Hippocampal formation (tissue), 2 donors: ENCODE measurements at regions not wholly inside any gene's neighbourhood (a gene's known extent, or its start where the extent isn't known, plus 50 kb on each side); places are given as distances from the start of the nearest gene placed in this dataset.
"Not testable (repeated sequence)": the region's sequence is repeated elsewhere in the genome, so short reads cannot be mapped to it uniquely, and the experiment has no call there.

ENCODE experiments used
- DNase-seq, 2 donors: peaks; one replicate each; lab custom pipeline; 2025; lab: John Stamatoyannopoulos, UW

DNA sequence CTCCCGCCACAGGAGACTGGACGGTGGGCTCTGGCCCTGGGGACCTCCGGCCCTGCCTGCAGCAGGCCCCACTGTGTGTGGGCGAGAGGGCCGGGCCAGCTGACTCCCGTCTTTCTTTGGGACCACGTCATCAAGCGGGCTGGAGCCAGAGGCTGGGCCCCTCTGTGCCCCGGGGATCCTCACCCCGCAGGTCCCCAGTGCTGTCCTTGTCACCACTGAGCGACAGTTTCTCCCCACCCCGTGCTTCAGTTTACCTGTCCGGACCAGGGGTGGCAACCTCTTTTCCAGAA is 181.9 kb upstream of the ZNF469 start:
- no peak for DNase-seq

DNA sequence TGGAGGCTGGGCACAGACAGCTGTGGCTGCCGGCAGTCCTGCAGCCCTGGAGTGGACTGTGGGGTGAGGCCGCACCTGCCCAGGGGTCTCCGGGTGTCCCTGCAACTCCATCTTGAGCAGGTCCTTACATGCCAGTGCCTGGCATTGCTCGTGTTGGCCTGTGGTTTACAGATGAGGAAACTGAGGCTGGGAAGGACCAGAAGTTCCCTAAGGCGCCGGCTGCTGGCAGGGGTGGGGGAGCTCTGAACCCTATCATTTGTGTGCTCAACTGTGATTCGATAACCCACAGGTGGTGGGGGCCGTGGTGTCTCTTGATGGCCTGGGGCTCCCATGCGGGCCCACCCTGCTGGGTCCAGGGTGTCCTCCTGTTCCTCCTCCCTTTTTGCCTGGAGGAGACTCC is 181.1 kb upstream of the ZNF469 start:
- DNase-seq, result not testable (repeated sequence)

DNA sequence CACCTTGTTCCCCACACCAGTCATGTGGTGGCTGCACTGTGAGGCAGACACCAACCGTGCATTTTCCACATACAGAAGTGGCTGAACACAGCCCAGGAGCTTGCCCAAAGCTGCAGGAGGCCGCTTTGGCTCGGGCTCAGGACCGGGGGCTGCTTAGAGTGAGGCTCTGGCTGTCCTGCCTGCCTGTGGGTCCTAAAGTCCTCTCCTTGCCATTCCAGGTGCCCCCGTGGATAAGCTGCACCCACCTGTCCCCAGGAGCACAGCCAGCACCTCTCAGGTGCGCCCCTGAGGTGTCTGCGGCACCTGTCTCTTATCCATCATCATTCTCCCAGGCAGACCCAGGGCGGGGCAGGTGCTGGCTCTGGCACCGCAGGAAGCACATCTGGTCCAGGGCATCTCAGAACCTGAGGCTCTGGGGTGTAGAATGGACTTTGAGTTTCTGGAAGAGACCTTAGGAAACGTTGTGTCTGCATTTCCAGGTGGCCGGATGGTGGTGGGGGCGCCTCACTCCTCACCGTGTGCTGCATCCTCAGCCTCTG is 180.5 kb upstream of the ZNF469 start:
- no peak for DNase-seq

DNA sequence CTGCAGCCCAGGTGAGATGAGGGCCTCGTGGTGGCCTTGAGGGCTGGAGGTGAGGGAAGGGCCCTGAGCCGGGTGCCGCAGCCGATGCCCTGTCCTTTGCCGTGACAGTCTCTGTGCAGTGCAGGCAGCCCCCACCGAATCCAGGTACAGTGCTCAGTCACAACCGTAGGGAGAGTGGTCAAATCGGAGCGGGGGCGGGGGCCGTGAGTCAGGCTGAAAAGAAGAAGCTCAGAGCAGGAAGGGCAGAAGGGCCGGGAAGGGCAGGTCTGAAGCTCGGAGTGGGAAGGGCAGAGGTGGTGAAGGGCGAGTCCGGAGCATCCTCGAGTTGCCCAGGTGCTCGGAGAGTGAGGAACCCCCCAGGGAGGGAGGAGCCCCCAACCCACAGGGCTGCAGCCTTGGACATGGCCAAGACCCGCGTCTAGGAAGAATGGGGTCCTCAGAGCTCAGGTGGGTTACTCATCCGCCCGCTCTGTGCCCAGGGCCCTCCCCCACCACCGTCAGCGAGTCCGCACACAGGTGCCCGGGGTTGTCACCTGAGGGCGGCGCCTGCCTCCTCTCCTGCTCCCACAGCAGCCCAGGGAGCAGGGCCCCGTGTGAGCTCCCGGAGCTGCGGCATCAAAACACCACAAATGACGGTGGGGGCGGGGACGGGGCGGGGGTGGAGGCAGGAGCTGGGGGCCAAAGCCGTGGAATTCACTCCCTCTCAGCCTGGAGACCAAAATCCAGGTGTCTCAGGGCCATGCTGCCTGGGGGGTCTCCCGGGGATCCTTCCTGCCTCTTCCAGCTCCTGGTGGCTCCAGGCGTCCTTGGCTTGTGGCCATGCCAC is 179.7 kb upstream of the ZNF469 start:
- DNase-seq, result not testable (repeated sequence)

DNA sequence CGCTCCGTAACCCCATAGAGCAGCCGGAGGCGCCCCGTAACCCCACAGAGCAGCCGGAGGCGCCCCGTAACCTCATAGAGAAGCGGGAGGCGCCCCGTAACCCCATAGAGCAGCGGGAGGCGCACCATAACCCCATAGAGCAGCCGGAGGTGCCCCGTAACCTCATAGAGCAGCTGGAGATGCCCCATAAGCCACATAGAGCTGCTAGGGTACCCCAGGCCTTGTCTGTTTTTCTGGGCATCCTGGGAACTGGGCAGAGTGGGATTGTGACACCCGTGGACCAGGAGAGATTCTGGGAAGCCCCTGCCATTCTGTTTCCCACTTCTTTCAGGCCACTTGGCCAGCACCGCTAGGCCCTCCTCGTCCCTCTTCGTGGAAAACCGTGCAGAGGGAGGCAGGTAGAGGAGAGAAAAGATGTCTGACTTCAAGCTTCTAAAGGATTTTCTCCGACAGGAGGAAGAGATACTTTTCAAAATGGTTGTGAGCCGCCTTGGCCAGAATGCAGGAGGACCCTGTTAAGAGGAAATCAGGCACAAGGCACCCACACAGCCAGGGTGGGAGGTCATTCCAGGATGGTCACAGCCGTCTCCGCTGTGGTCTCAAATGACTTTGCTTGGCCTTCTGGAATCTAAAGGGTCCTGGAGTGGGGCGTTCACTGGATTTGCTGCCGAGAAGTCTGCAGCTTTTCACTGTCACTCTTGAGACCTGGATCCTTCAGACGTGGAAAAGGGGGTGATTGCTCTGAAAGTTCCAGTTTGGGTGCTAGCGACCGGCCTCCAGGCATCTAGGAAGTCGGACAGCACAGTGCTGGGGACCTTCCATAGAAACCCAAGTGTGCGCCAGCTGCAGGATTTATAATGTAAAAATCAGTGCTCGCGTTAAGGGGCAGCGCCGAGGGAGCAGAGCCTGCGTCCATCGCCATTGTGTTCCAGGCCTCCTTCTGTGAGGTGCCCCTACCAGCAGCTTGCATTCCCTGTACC is 178.3 kb upstream of the ZNF469 start:
- DNase-seq, result not testable (repeated sequence)

DNA sequence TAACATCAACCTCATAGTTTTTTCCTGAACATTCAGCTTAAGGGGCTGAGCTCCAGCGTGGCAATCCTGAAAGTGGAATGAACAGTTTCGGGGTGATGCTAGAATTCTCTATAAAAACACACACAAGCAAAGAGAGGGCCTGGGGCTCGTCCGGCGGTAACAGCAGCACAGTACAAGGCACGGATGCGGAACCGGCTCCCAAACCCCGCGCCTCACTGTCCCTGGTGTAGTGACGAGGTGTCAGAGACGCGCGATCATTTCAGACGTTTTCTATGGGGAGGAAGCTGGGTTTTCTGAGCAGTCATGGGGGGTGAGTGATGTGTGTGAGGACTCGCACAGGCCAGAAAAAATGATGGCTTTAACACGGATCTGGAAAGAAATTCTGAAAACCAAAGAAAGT is 177.3 kb upstream of the ZNF469 start:
- DNase-seq, result not testable (repeated sequence)

DNA sequence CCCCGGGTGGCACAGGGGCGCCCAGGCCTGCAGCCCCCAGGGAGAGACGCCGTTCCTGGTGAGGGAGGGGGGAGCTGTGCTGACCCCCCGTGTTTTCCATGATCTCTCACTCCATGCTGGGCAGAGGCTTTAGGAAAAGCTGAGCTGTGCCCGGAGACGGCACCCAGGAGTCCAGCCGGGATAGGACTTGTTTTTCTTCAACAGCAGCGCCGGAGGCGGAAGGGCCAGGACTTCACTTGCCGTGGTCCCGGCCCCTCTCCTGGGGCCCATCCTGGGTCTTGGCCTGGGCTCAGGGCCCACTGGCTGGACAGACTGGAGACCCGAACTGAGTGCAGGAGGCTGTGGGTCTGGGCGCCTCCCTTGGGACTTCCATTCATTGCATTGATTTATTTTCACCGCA is 176.8 kb upstream of the ZNF469 start:
- not testable (repeated sequence) for DNase-seq

DNA sequence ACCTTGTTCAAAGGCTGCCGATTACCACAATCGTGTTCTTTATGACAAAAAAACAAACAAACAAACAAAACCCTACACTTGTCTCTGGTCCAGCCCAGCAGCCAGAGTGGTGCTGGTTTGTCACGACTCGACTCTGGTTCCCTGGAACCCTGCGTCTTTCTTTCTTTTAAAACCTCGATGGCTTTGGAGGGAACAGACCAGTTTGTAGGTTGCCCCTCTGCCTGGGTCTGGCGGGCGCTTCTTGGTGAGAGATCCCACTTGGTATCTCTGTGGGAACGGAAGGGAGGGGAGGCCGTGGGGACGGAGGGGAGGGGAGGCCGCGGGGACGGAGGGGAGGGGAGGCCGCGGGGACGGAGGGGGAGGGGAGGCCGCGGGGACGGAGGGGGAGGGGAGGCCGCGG is 176.2 kb upstream of the ZNF469 start:
- DNase-seq, result not testable (repeated sequence)

DNA sequence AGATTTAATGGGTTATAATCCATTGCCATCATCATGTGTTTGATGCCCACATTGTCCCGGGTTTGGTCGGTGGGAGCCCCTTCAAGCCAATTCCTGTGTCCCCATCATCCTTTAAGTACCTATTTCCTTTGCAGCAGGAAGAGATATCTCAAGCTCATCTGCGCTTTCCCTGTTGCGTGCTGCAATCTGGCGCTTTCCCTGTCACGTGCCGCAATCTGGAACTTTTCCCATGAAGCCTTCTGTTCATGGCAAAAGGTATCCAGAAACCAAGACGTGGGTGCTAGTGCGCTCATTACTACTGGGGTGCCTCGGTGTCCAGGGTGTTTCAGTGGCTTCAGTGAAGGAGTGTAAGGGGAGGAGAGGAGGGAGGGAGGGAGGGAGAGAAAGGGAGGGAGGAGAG is 174.6 kb upstream of the ZNF469 start:
- DNase-seq, result no peak

DNA sequence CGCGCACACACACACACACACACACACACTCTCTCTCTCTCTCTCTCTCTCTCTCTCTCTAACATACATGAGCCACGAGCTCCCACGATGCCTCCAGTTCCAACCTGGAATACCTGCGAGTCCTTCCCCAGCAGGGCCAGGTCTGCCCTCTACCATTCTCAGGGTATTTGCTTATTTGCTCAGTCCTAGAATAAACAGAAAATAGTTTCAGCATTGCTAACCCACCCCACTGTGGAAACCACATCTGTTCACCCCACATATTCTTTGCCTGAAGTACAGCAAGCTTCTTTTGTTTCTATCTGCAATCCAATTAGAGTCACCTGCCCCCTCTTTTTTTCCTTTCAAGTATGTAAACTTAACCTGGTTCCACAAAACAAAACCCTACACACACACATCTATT is 174.0 kb upstream of the ZNF469 start:
- not testable (repeated sequence) for DNase-seq

DNA sequence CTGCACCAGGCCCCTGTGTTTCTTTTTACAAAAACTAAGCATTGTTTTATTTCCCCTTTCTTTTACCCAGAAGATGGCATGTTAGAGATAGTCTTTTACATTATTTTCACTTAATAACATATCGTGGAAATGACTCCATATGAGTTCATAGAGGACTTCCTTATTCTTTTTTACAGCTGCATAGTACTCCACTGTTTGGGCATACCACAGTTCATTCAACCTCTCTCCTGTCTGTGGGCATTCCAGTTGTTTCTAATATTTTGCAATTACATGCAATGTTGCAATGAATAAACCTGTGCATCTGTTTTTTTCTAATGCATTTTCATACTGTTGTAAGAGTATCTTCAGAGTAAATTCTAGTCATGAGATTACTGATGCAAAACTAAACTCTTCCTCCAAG is 173.2 kb upstream of the ZNF469 start:
- not testable (repeated sequence) for DNase-seq

DNA sequence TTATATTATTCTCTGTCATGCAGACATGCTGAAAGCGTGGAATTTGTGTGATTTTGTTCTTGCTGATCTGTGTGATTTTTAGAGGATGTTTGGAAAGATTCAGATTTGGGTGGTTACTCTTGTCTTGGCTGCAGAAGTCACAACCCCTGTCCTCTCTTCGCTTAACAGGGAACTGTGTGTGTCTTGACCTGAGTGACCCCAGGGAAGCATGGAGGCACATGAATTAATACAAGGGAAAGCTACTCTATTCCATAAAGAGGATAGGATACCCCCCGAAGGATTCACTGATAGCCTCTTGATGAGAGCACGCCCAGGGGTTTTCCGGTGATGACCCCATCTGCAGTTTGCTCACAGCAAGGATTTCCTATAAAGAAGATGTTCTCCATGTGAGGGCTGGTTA is 168.8 kb upstream of the ZNF469 start:
- not testable (repeated sequence) for DNase-seq

DNA sequence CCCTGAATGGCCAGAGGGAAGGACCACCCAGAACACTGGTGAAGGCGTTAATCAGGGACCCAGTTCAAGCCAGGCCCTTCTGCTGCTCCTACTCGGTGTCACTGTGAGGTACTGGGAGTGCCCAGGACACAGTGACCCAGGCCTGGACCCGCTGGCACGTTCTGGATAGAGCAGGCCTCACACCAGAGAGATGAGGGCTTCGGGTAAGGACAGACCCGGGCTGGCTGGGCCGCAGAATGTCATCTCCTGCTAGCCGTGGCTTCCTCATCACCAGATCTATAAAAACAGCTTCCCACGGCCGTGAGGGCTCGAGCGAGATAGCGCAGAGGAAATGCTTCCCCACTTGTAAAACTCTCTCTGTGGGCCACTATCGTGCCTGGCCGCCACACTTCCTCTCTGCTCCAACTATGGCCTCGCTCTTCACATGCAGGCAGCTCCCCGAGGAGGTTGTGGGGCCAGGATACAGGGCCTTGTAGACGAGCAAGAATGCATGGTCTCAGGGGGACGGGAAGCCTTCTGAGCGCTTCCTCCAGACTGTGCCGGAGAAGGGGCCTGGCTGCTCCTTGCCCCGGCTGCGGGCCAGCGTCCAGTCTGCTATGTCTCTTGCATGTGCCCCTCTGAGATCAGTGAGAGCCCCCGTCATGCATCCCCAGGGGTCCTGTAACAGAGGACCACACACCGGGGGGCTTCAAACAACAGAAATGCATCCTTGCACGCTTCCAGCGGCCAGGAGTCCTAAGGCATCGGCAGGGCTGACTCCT is 161.6 kb upstream of the ZNF469 start:
- not testable (repeated sequence) for DNase-seq

DNA sequence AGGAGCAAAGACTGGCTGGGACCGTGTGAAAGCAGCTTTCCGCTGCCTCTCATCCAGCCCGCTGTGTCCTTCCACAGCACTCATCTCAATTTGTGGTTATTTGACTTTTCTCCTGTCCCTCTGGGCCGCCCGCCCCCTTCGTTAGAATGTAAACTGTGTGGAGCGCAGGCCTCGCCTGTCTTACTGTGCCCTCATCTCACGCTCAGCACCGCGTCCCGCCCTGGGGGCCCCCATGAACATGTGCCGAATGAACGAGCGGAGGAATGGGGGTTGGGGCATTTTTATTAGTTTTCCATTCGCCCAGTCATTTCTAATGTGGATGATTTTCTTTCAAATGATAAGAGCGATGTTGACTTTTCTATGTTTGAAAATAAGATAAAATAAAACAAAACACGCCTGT is 159.1 kb upstream of the ZNF469 start:
- DNase-seq, result not testable (repeated sequence)

DNA sequence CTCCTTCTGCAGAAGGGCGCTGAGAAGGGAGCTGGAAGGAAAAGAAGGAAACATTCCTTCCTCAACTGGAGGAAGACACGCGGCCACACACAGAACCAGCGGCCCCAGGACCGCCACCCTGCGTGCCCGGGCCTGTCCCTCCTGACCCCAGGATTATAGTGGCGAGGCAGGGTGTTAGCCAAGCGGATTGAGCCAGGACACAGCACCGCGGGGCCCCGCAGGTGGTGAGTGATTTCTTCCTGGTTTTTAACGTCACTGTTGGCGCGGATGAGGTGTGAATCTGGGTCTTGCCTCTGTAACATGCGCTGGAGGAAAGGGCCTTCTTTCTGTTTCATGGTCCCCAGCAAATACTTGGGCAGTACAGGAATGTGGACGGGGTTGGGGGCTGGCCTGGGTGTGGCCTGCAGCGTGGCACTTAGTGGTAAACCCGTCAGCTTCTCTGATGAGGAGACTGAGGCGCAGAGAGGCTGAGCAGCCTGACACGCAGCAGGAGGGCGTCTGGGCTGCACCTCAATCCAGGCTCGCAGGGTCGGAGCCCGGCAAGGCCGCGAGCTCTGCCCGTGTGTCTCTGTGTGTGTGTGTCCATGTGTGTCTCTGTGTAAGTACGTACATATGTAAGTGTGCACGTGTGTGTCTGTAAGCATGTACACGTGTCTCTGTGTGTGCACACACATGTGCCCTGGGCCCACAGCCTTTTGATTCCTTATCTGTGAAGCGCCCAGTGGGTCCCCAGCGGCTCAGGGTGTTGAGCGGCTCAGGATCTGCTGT is 158.4 kb upstream of the ZNF469 start:
- not testable (repeated sequence) for DNase-seq

DNA sequence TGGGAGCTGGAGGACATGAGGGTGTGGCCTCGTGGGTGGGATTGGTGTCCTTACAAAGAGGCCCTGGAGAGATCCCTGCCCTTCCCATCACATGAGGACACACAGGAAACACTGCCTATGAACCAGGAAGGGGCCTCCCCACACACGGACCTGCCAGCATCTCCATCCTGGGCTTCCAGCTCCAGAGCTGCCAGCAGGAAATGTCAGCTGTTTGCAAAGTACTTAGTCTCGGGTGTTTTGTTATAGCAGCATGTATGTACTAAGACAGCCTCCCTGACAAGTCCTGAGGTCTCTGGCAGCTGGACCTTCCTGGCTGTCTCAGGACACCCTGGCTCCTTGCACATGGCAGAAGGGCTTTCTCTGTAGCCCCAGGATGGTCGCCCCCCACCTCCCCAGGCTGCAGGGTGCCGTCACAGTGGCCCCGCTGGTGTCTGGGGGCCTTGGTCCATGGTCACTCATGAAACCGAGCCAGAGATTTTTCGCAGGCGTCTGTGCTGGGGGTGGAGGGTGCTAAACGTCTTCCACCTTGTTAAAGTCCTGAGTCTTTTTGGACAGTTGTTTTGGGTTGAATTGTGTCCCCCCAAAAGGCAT is 157.0 kb upstream of the ZNF469 start:
- DNase-seq, result not testable (repeated sequence)

DNA sequence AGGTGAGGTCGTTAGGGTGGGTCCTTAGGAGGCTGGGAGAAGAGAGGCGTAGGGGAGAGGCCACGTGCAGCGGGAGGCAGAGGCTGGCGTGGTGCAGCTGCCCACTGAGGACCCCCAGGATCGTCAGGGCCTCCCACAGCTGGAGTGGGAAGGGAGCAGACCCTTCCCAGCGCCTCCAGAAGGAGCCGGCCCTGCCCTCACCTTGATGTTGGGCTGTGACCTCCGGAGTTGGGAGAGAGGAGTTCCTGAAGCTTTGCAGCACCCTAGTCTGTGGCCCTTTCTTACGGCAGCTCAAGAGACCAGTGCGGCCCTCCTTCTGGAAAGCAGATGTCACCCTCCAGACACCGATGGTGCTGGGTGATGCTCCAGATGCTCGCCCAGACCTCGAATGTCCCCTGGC is 156.5 kb upstream of the ZNF469 start:
- not testable (repeated sequence) for DNase-seq

DNA sequence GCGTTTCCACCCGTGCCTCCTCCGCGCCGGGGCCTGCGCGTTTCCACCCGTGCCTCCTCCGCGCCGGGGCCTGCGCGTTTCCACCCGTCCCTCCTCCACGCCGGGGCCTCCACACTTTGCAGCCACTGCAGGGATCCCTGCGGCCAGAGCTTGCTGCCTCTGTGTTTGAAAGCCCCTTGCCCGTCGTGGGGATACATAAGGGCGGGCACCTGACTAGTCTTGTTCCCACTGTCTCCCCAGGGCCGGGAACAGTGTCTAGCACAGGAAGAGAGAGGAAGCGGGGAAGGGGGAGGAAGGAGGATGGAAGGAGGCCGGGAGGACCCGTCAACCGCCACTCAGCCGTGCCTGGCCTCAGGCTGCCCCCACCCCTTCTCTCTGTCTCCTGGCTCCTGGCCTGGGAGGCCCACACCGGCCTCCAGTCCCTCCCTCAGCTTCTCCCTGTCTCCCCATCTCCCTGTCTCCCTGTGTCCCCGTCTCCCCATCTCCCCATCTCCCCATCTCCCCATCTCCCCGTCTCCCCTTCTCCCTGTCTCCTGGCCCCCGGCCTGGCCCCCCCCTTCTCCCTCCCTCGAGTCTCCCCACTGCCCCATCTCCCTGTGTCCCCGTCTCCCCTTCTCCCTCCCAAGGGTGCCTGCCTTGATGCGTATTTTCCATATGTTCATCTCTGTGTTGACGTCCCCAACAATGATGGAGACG is 155.6 kb upstream of the ZNF469 start:
- DNase-seq, result not testable (repeated sequence)

DNA sequence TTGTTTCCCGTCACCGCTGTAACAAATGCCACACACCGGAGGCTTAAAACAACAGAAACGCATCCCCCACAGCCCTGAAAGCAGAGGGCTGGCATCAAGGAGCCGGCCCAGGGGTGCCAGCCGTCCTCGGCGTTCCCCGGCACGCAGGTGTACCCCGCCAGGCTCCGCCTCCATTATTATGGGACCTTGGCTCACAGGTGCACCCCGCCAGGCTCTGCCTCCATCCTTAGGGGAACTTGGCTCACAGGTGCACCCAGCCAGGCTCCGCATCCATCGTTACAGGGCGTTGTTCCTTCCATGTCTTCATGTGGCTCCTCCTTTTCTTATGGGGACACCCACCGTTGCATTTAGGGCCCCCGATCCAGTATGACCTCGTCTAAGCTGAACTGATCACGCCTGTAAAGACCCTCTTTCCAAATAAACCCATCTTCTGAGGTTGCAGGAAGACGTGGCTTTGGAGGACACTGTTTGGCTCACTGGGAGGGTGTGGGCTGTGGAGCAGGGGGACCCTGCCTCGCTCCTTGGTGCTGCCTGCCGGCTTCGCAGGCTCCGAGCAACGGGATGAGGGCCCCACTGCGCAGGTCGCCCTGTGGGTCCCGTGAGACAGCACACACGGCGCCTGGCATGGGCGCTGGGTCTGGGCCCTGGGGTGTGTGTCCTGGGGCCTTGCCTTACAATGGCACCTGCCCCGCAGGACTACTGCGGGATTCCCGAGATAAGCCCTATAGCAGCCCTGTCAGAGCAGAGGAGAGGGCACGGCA is 154.9 kb upstream of the ZNF469 start:
- DNase-seq, result not testable (repeated sequence)
